ENCODE measurements at regions not wholly inside any gene's neighbourhood (a gene's known extent, or its start where the extent isn't known, plus 50 kb on each side); places are given as distances from the start of the nearest gene placed in this dataset.

DNA sequence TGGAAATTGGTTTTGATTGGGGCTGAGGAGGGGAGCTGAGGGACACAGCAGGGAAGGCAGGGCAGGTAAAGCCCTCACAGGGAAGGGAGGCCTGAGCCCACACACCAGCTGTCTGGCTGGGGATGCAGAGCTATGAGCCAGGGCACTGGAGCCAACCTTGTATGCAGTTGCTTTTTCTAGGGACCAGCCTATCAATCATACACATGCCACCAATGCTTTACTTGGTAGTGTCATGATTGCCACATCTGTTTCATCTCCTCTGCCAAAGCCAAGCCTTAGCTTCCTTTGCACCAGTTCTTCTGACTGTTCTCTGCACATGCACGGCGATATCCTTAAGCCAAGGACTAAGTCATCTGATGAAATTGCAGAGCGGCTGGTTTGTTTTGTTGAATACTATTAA is 207.1 kb upstream of the PLET1 start:
- TF ChIP-seq, protein P1, sequence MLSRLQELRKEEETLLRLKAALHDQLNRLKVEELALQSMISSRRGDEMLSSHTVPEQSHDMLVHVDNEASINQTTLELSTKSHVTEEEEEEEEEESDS (CRISPR knock-in tag; IDR thresholded peaks at IDR 0.05; ENCODE audit: borderline replicate concordance) = no peak
- TF ChIP-seq CHD2 (IDR thresholded peaks at IDR 0.05; ENCODE audit: low read depth, low read length) = no peak
- TF ChIP-seq EP300 (IDR thresholded peaks at IDR 0.05; ENCODE audit: low read depth in 2 of 2, low read length in 2 of 2) = no peak
- TF ChIP-seq EP300 (CRISPR knock-in tag; IDR thresholded peaks at IDR 0.05; ENCODE audit: borderline replicate concordance) = no peak
- TF ChIP-seq, protein P2, sequence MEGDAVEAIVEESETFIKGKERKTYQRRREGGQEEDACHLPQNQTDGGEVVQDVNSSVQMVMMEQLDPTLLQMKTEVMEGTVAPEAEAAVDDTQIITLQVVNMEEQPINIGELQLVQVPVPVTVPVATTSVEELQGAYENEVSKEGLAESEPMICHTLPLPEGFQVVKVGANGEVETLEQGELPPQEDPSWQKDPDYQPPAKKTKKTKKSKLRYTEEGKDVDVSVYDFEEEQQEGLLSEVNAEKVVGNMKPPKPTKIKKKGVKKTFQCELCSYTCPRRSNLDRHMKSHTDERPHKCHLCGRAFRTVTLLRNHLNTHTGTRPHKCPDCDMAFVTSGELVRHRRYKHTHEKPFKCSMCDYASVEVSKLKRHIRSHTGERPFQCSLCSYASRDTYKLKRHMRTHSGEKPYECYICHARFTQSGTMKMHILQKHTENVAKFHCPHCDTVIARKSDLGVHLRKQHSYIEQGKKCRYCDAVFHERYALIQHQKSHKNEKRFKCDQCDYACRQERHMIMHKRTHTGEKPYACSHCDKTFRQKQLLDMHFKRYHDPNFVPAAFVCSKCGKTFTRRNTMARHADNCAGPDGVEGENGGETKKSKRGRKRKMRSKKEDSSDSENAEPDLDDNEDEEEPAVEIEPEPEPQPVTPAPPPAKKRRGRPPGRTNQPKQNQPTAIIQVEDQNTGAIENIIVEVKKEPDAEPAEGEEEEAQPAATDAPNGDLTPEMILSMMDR (CRISPR knock-in tag; IDR thresholded peaks at IDR 0.05) = no peak
- TF ChIP-seq HNF4A (CRISPR knock-in tag; IDR thresholded peaks at IDR 0.05) = no peak
- TF ChIP-seq ZNF274 (CRISPR knock-in tag; IDR thresholded peaks at IDR 0.05) = no peak
- TF ChIP-seq, protein P3, sequence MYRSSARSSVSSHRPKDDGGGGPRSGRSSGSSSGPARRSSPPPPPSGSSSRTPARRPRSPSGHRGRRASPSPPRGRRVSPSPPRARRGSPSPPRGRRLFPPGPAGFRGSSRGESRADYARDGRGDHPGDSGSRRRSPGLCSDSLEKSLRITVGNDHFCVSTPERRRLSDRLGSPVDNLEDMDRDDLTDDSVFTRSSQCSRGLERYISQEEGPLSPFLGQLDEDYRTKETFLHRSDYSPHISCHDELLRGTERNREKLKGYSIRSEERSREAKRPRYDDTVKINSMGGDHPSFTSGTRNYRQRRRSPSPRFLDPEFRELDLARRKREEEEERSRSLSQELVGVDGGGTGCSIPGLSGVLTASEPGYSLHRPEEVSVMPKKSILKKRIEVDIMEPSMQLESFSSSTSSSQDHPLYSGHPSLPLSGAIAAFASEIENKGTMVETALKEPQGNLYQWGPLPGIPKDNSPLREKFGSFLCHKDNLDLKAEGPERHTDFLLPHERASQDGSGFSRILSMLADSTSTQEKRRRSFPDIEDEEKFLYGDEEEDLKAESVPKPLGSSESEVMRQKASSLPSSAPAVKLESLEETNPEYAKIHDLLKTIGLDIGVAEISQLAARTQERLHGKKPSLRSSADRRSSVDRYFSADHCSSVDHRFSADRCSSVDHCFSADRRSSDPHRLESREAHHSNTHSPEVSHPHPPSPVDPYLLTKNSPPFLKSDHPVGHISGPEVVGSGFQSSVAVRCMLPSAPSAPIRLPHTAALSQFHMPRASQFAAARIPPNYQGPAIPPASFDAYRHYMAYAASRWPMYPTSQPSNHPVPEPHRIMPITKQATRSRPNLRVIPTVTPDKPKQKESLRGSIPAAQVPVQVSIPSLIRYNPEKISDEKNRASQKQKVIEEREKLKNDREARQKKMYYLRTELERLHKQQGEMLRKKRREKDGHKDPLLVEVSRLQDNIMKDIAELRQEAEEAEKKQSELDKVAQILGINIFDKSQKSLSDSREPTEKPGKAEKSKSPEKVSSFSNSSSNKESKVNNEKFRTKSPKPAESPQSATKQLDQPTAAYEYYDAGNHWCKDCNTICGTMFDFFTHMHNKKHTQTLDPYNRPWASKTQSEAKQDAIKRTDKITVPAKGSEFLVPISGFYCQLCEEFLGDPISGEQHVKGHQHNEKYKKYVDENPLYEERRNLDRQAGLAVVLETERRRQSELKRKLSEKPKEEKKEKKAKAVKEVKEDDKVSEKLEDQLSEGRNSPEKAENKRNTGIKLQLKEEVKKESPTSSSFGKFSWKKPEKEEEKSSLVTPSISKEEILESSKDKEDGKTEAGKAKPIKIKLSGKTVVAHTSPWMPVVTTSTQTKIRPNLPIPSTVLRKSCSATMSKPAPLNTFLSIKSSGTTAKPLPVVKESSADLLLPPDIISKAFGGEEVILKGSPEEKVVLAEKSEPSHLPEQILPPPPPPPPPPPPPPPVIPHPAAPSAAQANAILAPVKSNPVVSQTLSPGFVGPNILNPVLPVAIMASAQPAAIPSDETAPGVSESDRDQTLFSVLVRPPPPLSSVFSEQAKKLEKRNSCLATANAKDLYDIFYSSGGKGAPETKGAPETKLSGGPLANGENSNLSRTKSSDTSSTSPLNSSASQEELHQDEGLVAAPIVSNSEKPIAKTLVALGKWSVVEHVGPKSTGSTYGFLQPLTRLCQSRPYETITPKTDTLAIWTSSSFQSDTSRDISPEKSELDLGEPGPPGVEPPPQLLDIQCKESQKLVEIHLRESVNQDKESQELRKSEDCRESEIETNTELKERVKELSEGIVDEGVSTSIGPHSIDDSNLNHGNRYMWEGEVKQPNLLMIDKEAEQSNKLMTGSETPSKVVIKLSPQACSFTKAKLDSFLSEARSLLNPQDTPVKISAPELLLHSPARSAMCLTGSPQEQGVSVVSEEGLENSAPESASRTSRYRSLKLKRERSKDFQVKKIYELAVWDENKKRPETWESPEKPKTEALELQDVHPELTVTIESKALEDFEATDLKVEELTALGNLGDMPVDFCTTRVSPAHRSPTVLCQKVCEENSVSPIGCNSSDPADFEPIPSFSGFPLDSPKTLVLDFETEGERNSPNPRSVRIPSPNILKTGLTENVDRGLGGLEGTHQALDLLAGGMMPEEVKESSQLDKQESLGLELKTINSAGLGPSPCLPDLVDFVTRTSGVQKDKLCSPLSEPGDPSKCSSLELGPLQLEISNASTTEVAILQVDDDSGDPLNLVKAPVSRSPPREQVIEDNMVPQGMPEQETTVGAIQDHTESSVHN (CRISPR knock-in tag; IDR thresholded peaks at IDR 0.05) = no peak
- no peak for TF ChIP-seq EED (CRISPR knock-in tag; IDR thresholded peaks at IDR 0.05)
- no peak for TF ChIP-seq ATF1 (CRISPR knock-in tag; IDR thresholded peaks at IDR 0.05)
- no peak for TF ChIP-seq ZBTB21 (CRISPR knock-in tag; IDR thresholded peaks at IDR 0.05)

All from HepG2 (cell line).